GM12874 (cell line): ENCODE measurements at regions not wholly inside any gene's neighbourhood (a gene's known extent, or its start where the extent isn't known, plus 50 kb on each side); places are given as distances from the start of the nearest gene placed in this dataset.

Source experiments
- TF ChIP-seq, protein P1 (sequence below): IDR thresholded peaks from 2 replicates; pipeline ENCODE4 v1.5.1; 2011; ENCODE audit warnings: low read depth, mild to moderate bottlenecking, control low read depth, low read length, moderate library complexity; ENCODE audit not compliant: insufficient read depth

DNA sequence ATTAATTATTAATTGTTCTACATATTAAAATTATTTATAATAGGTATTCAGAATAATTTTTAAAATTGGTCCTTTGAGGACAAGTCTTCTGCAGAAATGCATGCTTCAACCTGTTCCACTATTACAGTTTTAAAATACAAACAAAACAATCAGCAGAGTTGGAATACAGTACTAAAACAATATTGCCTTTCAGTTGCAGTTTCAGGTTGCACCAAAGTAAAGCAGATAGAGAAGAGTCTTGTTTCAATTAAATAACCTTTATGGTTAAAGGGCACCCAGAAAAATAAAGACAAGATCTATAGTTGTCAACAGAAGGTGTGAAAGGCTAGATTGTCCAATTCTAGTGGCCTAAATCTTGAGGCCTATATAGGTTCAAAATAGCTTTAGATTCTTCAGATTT is 424.5 kb downstream of the FOXG1 start:
- TF ChIP-seq, protein P1, sequence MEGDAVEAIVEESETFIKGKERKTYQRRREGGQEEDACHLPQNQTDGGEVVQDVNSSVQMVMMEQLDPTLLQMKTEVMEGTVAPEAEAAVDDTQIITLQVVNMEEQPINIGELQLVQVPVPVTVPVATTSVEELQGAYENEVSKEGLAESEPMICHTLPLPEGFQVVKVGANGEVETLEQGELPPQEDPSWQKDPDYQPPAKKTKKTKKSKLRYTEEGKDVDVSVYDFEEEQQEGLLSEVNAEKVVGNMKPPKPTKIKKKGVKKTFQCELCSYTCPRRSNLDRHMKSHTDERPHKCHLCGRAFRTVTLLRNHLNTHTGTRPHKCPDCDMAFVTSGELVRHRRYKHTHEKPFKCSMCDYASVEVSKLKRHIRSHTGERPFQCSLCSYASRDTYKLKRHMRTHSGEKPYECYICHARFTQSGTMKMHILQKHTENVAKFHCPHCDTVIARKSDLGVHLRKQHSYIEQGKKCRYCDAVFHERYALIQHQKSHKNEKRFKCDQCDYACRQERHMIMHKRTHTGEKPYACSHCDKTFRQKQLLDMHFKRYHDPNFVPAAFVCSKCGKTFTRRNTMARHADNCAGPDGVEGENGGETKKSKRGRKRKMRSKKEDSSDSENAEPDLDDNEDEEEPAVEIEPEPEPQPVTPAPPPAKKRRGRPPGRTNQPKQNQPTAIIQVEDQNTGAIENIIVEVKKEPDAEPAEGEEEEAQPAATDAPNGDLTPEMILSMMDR = no peak

DNA sequence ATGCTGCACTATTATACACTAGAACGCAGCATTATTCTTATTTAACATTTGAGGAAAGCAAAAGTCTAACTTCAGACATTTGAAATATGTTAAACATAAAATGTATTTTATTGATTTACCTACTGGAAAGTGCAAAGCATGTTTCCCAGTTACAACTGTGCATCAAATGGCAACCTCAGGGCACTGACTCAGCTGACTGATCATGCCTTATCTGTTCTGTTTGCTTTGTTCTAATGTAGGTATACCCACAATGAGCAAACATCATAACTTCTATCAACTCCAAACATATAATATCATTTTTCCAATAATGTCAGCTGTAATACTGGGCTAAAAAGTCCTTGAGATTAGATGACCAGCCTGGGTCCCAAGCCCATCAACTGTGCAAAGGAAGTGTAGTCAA is 431.0 kb downstream of the FOXG1 start:
- TF ChIP-seq, protein P1 = no peak

DNA sequence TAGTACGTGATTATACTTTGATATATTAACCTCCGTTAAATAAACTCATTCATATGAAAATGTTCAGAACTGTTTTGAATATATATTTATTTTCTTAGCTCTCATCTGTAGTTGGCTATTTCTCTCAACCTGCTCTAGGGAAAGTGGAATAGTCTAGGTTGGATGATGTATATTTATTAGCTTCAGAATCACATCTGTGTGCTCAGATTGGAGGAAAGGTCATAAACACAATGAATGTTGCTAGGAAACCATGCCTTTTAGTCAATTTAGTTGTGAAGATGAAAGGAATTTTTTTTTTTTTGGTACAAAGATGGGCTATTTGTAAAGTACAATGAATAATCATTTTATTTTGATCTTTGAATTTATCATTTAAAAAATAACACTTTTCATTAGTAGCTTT is 439.1 kb downstream of the FOXG1 start:
- TF ChIP-seq, protein P1 = no peak

DNA sequence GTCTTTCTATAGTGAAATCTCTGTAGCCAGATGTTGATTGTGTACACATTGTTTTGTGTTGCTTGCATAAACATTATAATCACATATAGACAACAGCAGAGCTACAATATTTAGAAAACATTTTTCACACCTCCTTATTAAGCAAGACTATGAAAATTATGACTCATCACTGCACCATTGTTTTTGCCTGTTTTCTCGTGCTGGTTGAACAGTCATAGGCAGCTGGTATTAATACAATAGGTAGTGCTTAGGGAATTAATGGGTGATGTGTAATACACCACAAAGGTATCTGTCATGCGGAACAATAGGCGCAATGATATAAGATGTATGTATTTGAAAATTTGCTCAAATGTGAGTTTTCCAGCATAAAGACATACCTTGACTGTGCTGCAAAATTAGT is 449.3 kb downstream of the FOXG1 start:
- TF ChIP-seq, protein P1 = no peak

DNA sequence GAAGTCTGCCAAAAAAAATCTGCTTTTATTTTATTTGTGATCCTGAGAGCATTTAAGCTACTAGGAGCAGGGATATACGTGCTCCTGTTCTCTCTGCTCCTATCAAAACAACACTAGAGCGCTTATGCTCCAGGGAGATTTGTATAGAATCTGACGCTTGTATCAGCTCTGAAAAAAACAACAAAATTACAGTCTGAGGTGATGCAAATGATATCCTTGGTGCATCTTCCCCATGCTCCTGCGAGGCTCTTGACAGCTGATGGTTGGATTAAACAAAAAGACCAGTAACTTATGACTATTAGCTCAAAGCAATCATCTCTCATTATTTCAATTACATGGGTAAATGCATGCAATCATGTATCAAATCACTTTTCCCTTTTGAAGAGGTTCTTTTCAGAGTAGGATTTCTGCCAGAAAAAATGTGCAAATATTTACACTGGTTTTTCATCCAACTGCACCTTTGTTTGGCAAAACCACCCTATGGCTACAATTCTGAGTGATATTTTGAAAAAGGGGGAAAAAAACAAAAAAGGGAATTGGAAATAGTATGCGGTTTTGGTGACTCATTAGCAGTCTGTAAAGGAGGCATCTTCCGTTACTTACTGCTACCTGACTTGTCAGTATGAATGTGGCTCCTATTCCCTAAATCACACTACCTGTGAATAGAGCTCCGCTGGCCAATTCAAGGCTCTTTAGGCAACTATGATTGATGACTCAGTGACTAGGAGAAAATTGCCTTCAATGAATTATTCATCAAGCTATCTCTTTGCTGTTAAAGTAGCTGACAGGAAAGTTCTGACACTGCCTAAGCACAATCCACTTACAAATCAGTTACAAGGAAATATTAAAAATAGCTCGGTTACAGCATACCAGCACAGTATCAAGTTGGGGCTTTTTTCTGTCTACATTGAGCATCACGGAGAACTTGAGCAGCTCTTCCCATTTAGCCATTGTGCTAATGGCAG is 450.0 kb downstream of the FOXG1 start:
- TF ChIP-seq, protein P1 = no peak

DNA sequence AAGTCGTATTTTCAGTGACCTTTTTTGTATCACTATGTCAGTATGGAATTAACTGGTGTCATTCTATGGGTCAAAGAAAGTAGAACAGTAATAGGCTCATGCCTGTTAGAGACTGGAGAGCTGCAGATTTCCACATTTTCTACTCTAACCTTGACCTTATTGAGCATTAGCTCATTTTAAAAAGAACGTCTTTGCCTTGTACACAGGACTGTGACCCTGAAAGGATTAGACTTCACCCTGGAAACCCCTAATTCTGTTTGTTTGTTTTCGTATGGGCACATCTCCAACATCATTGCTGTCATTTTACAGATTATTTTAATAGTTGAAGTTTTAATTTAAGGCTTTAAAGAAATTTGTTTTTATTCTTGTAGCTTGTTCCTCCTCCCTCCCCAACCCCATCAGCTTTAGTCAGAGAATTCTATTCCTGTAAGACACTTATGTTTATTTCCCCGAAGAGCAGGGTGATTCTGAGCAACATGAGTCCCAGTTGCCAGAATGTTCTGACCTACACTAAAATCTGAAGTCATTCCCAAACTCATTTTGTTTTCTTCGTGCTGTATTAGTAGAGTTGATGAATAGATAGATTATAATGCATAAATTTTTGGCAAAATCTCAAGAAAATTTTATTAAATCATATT is 451.3 kb downstream of the FOXG1 start:
- TF ChIP-seq, protein P1 = no peak

DNA sequence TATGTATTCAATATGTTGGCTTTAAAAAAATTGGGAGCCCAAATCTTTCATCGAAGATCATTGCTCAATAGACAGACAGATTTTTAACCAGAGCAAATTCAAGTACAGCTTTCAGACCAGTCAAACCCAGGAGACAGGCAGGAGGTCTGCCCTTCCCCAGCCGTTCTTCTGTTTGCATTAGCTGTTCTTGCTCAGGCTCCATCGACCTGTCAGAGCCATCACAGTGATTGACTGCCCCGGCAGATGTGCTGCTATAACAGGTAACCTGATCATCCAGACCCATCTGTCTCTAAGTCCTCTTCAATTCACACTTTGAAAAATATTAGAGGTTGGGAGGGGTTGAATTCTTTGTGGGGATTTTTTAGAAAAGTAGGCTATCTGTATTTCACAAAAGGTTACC is 453.5 kb downstream of the FOXG1 start:
- TF ChIP-seq, protein P1 = no peak
